ENCODE measurements at regions not wholly inside any gene's neighbourhood (a gene's known extent, or its start where the extent isn't known, plus 50 kb on each side); places are given as distances from the start of the nearest gene placed in this dataset.

DNA sequence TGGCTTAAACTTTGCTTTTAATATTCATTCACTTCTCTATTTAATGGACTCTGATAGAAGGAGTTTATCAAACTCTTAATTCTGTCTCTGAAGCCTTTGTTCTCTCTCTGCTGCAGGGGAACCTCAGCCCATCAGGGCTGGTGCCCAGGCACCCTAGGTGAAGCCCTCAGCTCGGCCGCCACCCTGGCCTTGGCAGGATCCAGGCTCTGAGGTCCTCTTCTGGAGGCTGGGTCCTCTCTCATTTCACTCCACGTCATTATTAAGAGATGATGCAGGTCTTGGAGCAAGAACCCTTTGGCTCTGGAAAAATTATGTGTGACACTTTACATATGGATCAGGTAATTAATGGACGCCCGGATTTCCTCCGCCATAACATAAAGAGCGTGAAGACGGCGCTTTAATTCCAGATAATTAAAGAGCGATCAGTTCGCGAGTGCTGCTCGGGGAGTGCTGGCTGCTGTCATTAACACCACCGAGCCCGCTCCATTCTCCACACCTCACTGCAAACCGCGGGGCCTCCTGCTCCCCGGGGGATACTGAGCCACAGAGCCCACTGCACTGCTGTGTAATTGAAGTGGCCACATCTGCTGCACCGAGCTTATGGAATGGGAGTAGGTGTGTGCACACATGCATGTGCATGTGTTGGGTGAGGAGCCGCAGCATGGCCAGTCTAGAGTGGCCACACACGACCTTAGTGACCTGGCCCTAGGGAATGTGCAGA lies 259.4 kb upstream of the TNRC6C start:
- TF ChIP-seq TAF1 (IDR thresholded peaks at IDR 0.05; ENCODE audit: borderline replicate concordance, insufficient read depth, low read length) (no peak), POLR2AphosphoS5 (IDR thresholded peaks at IDR 0.05; ENCODE audit: low read depth, low read length) (no peak), REST (IDR thresholded peaks at IDR 0.05; ENCODE audit: insufficient read depth in 1 of 2, low read depth in 2 of 2, low read length in 2 of 2) (no peak), SIN3A (IDR thresholded peaks at IDR 0.05; ENCODE audit: borderline replicate concordance, insufficient read depth, low read length) (no peak)

Measured in PFSK-1 (cell line).